ENCODE measurements at regions not wholly inside any gene's neighbourhood (a gene's known extent, or its start where the extent isn't known, plus 50 kb on each side); places are given as distances from the start of the nearest gene placed in this dataset.
"Not testable (repeated sequence)": the region's sequence is repeated elsewhere in the genome, so short reads cannot be mapped to it uniquely, and the experiment has no call there.

- Histone ChIP-seq H3K27ac (ENCODE audit: low read depth, low read length) (no peak overlapping the region), H3F3A (ENCODE audit: insufficient read depth) (no peaks in the 10 kb centered on the region), H3K79me2 (ENCODE audit: insufficient read depth, low read length) (no peaks in the 10 kb centered on the region), H3K27me3 (ENCODE audit: low read length) (no peaks in the 10 kb centered on the region; the same call in 1 of the 2 replicates), H2AFZ (ENCODE audit: low read depth, low read length, severe bottlenecking) (no peak overlapping the region), H3K9ac (ENCODE audit: low read length) (no peak overlapping the region), H3K9me2 (replicated peaks; ENCODE audit: insufficient read depth, low read length) (no peaks in the 10 kb centered on the region), H4K20me1 (ENCODE audit: low read depth, low read length) (no peaks in the 10 kb centered on the region), H3K9me3 (ENCODE audit: insufficient read depth, low read length) (no peaks in the 10 kb centered on the region), H3K36me3 (ENCODE audit: low read length) (no peaks in the 10 kb centered on the region), H3K4me3 (ENCODE audit: insufficient read depth, low read length, poor library complexity, severe bottlenecking) (no peak overlapping the region), H3K4me2 (ENCODE audit: low read depth, low read length, poor library complexity, severe bottlenecking) (no peak overlapping the region)
- TF ChIP-seq EZH2phosphoT487 (conservative IDR thresholded peaks at IDR 0.05; ENCODE audit: low read length) (no peak), CTCF (IDR thresholded peaks at IDR 0.05; ENCODE audit: insufficient read depth, low read length, poor library complexity, severe bottlenecking) (no peak)
These were observed 258.3 kb downstream of the SV2B start for GRCh38 chr15:91358405-91358804.

GRCh38 chr15:91361696-91362095, 261.6 kb downstream of the SV2B start:
- not testable (repeated sequence) for H3K79me2 ChIP-seq (ENCODE audit: insufficient read depth, low read length); H2AFZ ChIP-seq (ENCODE audit: low read depth, low read length, severe bottlenecking); H3K27me3 ChIP-seq (ENCODE audit: low read length); H4K20me1 ChIP-seq (ENCODE audit: low read depth, low read length); H3K36me3 ChIP-seq (ENCODE audit: low read length); H3K4me3 ChIP-seq (ENCODE audit: insufficient read depth, low read length, poor library complexity, severe bottlenecking); H3K9ac ChIP-seq (ENCODE audit: low read length); H3K9me3 ChIP-seq (ENCODE audit: insufficient read depth, low read length); H3F3A ChIP-seq (ENCODE audit: insufficient read depth); H3K27ac ChIP-seq (ENCODE audit: low read depth, low read length); H3K9me2 ChIP-seq (replicated peaks; ENCODE audit: insufficient read depth, low read length); H3K4me2 ChIP-seq (ENCODE audit: low read depth, low read length, poor library complexity, severe bottlenecking)

GRCh38 chr15:91366111-91366510, 266.1 kb downstream of the SV2B start:
- Histone ChIP-seq H3K79me2 (ENCODE audit: insufficient read depth, low read length) (no peaks in the 10 kb centered on the region), H3K4me3 (ENCODE audit: insufficient read depth, low read length, poor library complexity, severe bottlenecking) (no peak overlapping the region), H3K4me2 (ENCODE audit: low read depth, low read length, poor library complexity, severe bottlenecking) (no peak overlapping the region), H3K36me3 (ENCODE audit: low read length) (no peaks in the 10 kb centered on the region), H3K9me3 (ENCODE audit: insufficient read depth, low read length) (no peaks in the 10 kb centered on the region), H3K9me2 (replicated peaks; ENCODE audit: insufficient read depth, low read length) (no peaks in the 10 kb centered on the region), H4K20me1 (ENCODE audit: low read depth, low read length) (no peaks in the 10 kb centered on the region), H3K27me3 (ENCODE audit: low read length) (no peaks in the 10 kb centered on the region), H3F3A (ENCODE audit: insufficient read depth) (no peaks in the 10 kb centered on the region), H3K9ac (ENCODE audit: low read length) (no peak overlapping the region), H2AFZ (ENCODE audit: low read depth, low read length, severe bottlenecking) (no peak overlapping the region), H3K27ac (ENCODE audit: low read depth, low read length) (no peak overlapping the region)
- TF ChIP-seq EZH2phosphoT487 (conservative IDR thresholded peaks at IDR 0.05; ENCODE audit: low read length) (no peak), CTCF (IDR thresholded peaks at IDR 0.05; ENCODE audit: insufficient read depth, low read length, poor library complexity, severe bottlenecking) (no peak)

- no peaks in the 10 kb centered on the region for H3F3A ChIP-seq (ENCODE audit: insufficient read depth)
- no peak overlapping the region for H3K9ac ChIP-seq (ENCODE audit: low read length)
- no peak overlapping the region for H3K27ac ChIP-seq (ENCODE audit: low read depth, low read length)
- H3K27me3 ChIP-seq (ENCODE audit: low read length), result no peaks in the 10 kb centered on the region
- H3K9me3 ChIP-seq (ENCODE audit: insufficient read depth, low read length), result no peaks in the 10 kb centered on the region
- H3K4me2 ChIP-seq (ENCODE audit: low read depth, low read length, poor library complexity, severe bottlenecking), result no peak overlapping the region
- TF ChIP-seq EZH2phosphoT487 (conservative IDR thresholded peaks at IDR 0.05; ENCODE audit: low read length), result no peak
- no peak for TF ChIP-seq CTCF (IDR thresholded peaks at IDR 0.05; ENCODE audit: insufficient read depth, low read length, poor library complexity, severe bottlenecking)
- H3K9me2 ChIP-seq (replicated peaks; ENCODE audit: insufficient read depth, low read length), result no peaks in the 10 kb centered on the region
- H3K4me3 ChIP-seq (ENCODE audit: insufficient read depth, low read length, poor library complexity, severe bottlenecking), result no peak overlapping the region
- no peaks in the 10 kb centered on the region for H3K36me3 ChIP-seq (ENCODE audit: low read length)
- no peaks in the 10 kb centered on the region for H4K20me1 ChIP-seq (ENCODE audit: low read depth, low read length)
- H3K79me2 ChIP-seq (ENCODE audit: insufficient read depth, low read length), result no peaks in the 10 kb centered on the region
- no peak overlapping the region for H2AFZ ChIP-seq (ENCODE audit: low read depth, low read length, severe bottlenecking)
These were observed 268.6 kb downstream of the SV2B start for GRCh38 chr15:91368611-91369010.

All from SU-DHL-6 (cell line).